ENCODE measurements at regions not wholly inside any gene's neighbourhood (a gene's known extent, or its start where the extent isn't known, plus 50 kb on each side); places are given as distances from the start of the nearest gene placed in this dataset.

DNA sequence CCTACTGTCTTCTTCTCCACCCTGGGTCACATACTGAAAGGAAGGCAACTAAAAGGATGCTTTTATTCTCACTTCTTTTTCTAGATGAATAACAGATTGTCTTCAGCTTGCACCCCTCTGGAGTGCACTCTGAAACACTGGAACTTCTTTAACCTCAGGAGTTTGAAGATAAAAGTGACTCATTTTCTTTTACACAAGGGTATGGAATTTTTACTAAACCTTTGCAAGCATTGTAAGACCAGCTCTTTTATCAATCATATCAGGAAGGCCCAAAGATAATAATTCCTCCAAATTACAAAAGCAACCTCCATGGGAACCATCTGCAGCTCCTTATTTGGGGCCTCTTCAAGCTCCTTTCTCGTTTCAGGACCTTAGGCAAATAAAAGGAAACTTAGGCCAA lies 193.5 kb upstream of the KIF2B start:
- TF ChIP-seq, protein P1, sequence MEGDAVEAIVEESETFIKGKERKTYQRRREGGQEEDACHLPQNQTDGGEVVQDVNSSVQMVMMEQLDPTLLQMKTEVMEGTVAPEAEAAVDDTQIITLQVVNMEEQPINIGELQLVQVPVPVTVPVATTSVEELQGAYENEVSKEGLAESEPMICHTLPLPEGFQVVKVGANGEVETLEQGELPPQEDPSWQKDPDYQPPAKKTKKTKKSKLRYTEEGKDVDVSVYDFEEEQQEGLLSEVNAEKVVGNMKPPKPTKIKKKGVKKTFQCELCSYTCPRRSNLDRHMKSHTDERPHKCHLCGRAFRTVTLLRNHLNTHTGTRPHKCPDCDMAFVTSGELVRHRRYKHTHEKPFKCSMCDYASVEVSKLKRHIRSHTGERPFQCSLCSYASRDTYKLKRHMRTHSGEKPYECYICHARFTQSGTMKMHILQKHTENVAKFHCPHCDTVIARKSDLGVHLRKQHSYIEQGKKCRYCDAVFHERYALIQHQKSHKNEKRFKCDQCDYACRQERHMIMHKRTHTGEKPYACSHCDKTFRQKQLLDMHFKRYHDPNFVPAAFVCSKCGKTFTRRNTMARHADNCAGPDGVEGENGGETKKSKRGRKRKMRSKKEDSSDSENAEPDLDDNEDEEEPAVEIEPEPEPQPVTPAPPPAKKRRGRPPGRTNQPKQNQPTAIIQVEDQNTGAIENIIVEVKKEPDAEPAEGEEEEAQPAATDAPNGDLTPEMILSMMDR (IDR thresholded peaks at IDR 0.05; ENCODE audit: low read length): no peak
- TF ChIP-seq EZH2 (IDR thresholded peaks at IDR 0.05; ENCODE audit: borderline replicate concordance, low read length): no peak

Data from OCI-LY1 (cell line).